H1 (cell line): ENCODE measurements at regions not wholly inside any gene's neighbourhood (a gene's known extent, or its start where the extent isn't known, plus 50 kb on each side); places are given as distances from the start of the nearest gene placed in this dataset.

Source experiments
- CTCF ChIA-PET: fragments of 300-600 bp; sonication (Branson Sonifier 250); formaldehyde crosslinking; loops from one replicate; lab custom pipeline; 2021; ENCODE audit not compliant: partially characterized antibody; lab: Charles Lee
- POLR2A ChIA-PET: fragments of 300-600 bp; sonication (Branson Sonifier 250); formaldehyde crosslinking; loops from one replicate; lab custom pipeline; 2021; ENCODE audit warnings: inconsistent platforms; ENCODE audit not compliant: partially characterized antibody; lab: Charles Lee
- DNase-seq, 2 experiments: peaks; one replicate each; pipeline versions ENCODE4 v3.0.0 to v3.0.0-alpha.2; 2010 to 2022; ENCODE audit warnings: low spot score in 2 of 2, low read depth in 1 of 2, mixed read lengths in 1 of 2
- FAIRE-seq: peaks from 2 replicates; lab custom pipeline; 2011; peaks lifted over from hg19 to GRCh38; lab: Jason Lieb, UNC
- H2AFZ ChIP-seq: 2 replicates; pipeline ENCODE4 v1.8.1; 2012; ENCODE audit warnings: low read length, inconsistent platforms
- H2AK5ac ChIP-seq: 2 replicates; pipeline ENCODE4 v1.6.1; 2013; ENCODE audit warnings: low read depth, low read length
- H2BK120ac ChIP-seq: replicated peaks from 2 replicates; pipeline ENCODE3; 2013; ENCODE audit warnings: low read depth, low read length, inconsistent platforms
- H2BK12ac ChIP-seq: 2 replicates; pipeline ENCODE4 v1.6.1; 2013; ENCODE audit warnings: low read depth, low read length
- H2BK15ac ChIP-seq: 2 replicates; pipeline ENCODE4 v1.6.1; 2013; ENCODE audit warnings: low read length
- H2BK20ac ChIP-seq: 2 replicates; pipeline ENCODE4 v1.6.1; 2013; ENCODE audit warnings: low read length
- H2BK5ac ChIP-seq: 2 replicates; pipeline ENCODE4 v1.6.1; 2013; ENCODE audit warnings: low read depth, low read length
- H3K14ac ChIP-seq: 2 replicates; pipeline ENCODE4 v1.6.1; 2013; ENCODE audit warnings: inconsistent platforms; ENCODE audit not compliant: insufficient read length
- H3K18ac ChIP-seq: 2 replicates; pipeline ENCODE4 v1.6.1; 2013; ENCODE audit warnings: low read length; ENCODE audit errors: extremely low read depth
- H3K23ac ChIP-seq: 2 replicates; pipeline ENCODE4 v1.6.1; 2013; ENCODE audit warnings: inconsistent platforms; ENCODE audit not compliant: insufficient read length
- H3K23me2 ChIP-seq: 2 replicates; pipeline ENCODE4 v1.6.1; 2013; ENCODE audit warnings: low read depth, low read length
- H3K27ac ChIP-seq: 2 replicates; pipeline ENCODE4 v1.6.1; 2011; ENCODE audit warnings: low read depth, low read length, inconsistent platforms
- H3K27me3 ChIP-seq, 4 experiments: replicated peaks in 1 of 4; 1 replicate in 1 of 4; 2 replicates in 3 of 4; pipeline versions ENCODE4 v1.6.1 to v1.8.1; 2011 to 2013; ENCODE audit warnings: low read length in 3 of 4, mild to moderate bottlenecking in 3 of 4, inconsistent platforms in 2 of 4, mixed read lengths in 2 of 4, moderate library complexity in 1 of 4; ENCODE audit not compliant: control insufficient read depth in 3 of 4, insufficient read depth in 3 of 4; ENCODE audit errors: extremely low read depth in 1 of 4
- H3K36me3 ChIP-seq, 4 experiments: 2 replicates each; pipeline versions ENCODE4 v1.6.1 to v1.8.1; 2011 to 2013; ENCODE audit warnings: mild to moderate bottlenecking in 4 of 4, low read length in 3 of 4, moderate library complexity in 2 of 4, control low read depth in 1 of 4, inconsistent platforms in 1 of 4; ENCODE audit not compliant: insufficient read depth in 4 of 4, control insufficient read depth in 2 of 4
- H3K4ac ChIP-seq: replicated peaks from 2 replicates; pipeline ENCODE3; 2013; ENCODE audit warnings: low read length, low read depth, mixed read lengths, inconsistent platforms; ENCODE audit not compliant: insufficient read length
- H3K4me1 ChIP-seq, 4 experiments: replicated peaks in 1 of 4; 1 replicate in 1 of 4; 2 replicates in 3 of 4; pipeline versions ENCODE4 v1.6.1 to v1.8.1; 2011 to 2013; ENCODE audit warnings: low read length in 3 of 4, inconsistent platforms in 2 of 4, mixed read lengths in 1 of 4; ENCODE audit not compliant: insufficient read depth in 4 of 4, control insufficient read depth in 3 of 4
- H3K4me2 ChIP-seq, 2 experiments: 2 replicates each; pipeline versions ENCODE4 v1.6.1 to v1.8.1; 2011 to 2013; ENCODE audit warnings: low read depth in 2 of 2, low read length in 2 of 2, control low read depth in 1 of 2, inconsistent platforms in 1 of 2, mild to moderate bottlenecking in 1 of 2; ENCODE audit not compliant: insufficient read depth in 1 of 2
- H3K4me3 ChIP-seq, 4 experiments: fragments of 200-600, 300-600 bp in 1 of 4; sonication (generic), shearing (Covaris generic), sonication (Bioruptor Twin) in 1 of 4; 2 replicates each; pipeline versions ENCODE4 v1.5.1 to v1.8.1; 2011 to 2016; ENCODE audit warnings: low read length in 4 of 4, low read depth in 3 of 4, control low read depth in 2 of 4, inconsistent platforms in 2 of 4, mild to moderate bottlenecking in 2 of 4, mixed read lengths in 1 of 4, moderate library complexity in 1 of 4; ENCODE audit not compliant: insufficient read depth in 2 of 4; ENCODE audit errors: extremely low read depth in 1 of 4
- H3K56ac ChIP-seq: replicated peaks from 2 replicates; pipeline ENCODE3; 2013; ENCODE audit warnings: low read depth, mild to moderate bottlenecking, mixed read lengths, low read length, inconsistent platforms; ENCODE audit not compliant: insufficient read length
- H3K79me1 ChIP-seq: 2 replicates; pipeline ENCODE4 v1.6.1; 2013; ENCODE audit warnings: low read depth, low read length, control low read depth
- H3K79me2 ChIP-seq, 2 experiments: 2 replicates each; pipeline versions ENCODE4 v1.6.1 to v1.8.1; 2012 to 2013; ENCODE audit warnings: low read length in 2 of 2, mild to moderate bottlenecking in 2 of 2, inconsistent platforms in 1 of 2; ENCODE audit not compliant: insufficient read depth in 2 of 2, control insufficient read depth in 1 of 2
- H3K9ac ChIP-seq, 4 experiments: replicated peaks in 1 of 4; 1 replicate in 1 of 4; 2 replicates in 3 of 4; pipeline versions ENCODE4 v1.6.1 to v1.8.1; 2011 to 2013; ENCODE audit warnings: low read depth in 3 of 4, low read length in 3 of 4, control low read depth in 2 of 4, mild to moderate bottlenecking in 2 of 4, moderate library complexity in 2 of 4, inconsistent platforms in 1 of 4; ENCODE audit errors: extremely low read depth in 1 of 4
- H3K9me3 ChIP-seq, 2 experiments: 2 replicates each; pipeline versions ENCODE4 v1.6.1 to v1.8.1; 2012 to 2013; ENCODE audit warnings: mild to moderate bottlenecking in 2 of 2, moderate library complexity in 2 of 2, control low read depth in 1 of 2, inconsistent platforms in 1 of 2, low read depth in 1 of 2, low read length in 1 of 2, mixed read lengths in 1 of 2; ENCODE audit not compliant: insufficient read depth in 2 of 2
- H4K20me1 ChIP-seq, 2 experiments: replicated peaks in 1 of 2; 2 replicates each; pipeline versions ENCODE3 to v1.8.1; 2011 to 2013; ENCODE audit warnings: inconsistent platforms in 2 of 2, low read length in 2 of 2, mild to moderate bottlenecking in 1 of 2; ENCODE audit not compliant: insufficient read depth in 2 of 2, control insufficient read depth in 1 of 2
- H4K5ac ChIP-seq: 2 replicates; pipeline ENCODE4 v1.6.1; 2013; ENCODE audit warnings: low read length, low read depth, mixed read lengths, inconsistent platforms; ENCODE audit not compliant: insufficient read length
- H4K8ac ChIP-seq: 2 replicates; pipeline ENCODE4 v1.8.0; 2013; ENCODE audit warnings: mild to moderate bottlenecking, moderate library complexity, low read length, inconsistent platforms; ENCODE audit not compliant: insufficient read depth; ENCODE audit errors: extremely low read depth
- H4K91ac ChIP-seq: replicated peaks from 2 replicates; pipeline ENCODE3; 2013; ENCODE audit warnings: low read length, mixed read lengths, inconsistent platforms; ENCODE audit not compliant: insufficient read length
- BRCA1 ChIP-seq: IDR thresholded peaks from 2 replicates; pipeline ENCODE4 v1.6.1; 2012; ENCODE audit warnings: low read depth, low read length, improper control_type of control experiment
- CBX5 ChIP-seq: fragments of 300-800, 300-1000 bp; sonication (generic); IDR thresholded peaks from 2 replicates; pipeline ENCODE4 v1.7.1; 2016; ENCODE audit warnings: antibody characterized with exemption, low read length, low read depth
- CTBP2 ChIP-seq: IDR thresholded peaks from 2 replicates; pipeline ENCODE4 v1.7.0; 2011; ENCODE audit warnings: borderline replicate concordance, mild to moderate bottlenecking, moderate library complexity, mixed read lengths, low read length; ENCODE audit not compliant: insufficient read depth, insufficient read length
- EGR1 ChIP-seq: IDR thresholded peaks from 2 replicates; pipeline ENCODE4 v1.6.1; 2011; ENCODE audit warnings: low read depth, low read length, borderline replicate concordance
- KDM5A ChIP-seq: fragments of 200-600 bp; IDR thresholded peaks from 2 replicates; pipeline ENCODE4 v1.7.1; 2012; ENCODE audit warnings: mild to moderate bottlenecking, low read length, inconsistent platforms, mixed read lengths
- SP1 ChIP-seq: IDR thresholded peaks from 2 replicates; pipeline ENCODE4 v1.6.1; 2011; ENCODE audit warnings: low read depth, low read length
- SP4 ChIP-seq: IDR thresholded peaks from 2 replicates; pipeline ENCODE4 v1.6.1; 2012; ENCODE audit warnings: low read length, inconsistent platforms
- TCF12 ChIP-seq: IDR thresholded peaks from 2 replicates; pipeline ENCODE4 v1.6.1; 2011; ENCODE audit warnings: low read depth, mild to moderate bottlenecking, low read length
- YY1 ChIP-seq: IDR thresholded peaks from 2 replicates; pipeline ENCODE4 v1.6.1; 2011; ENCODE audit warnings: low read depth, mild to moderate bottlenecking, low read length
- WGBS, 2 experiments: shearing (Covaris generic) in 1 of 2; methylation state at CpG; one replicate each; pipeline versions ENCODE4 v1.1.6 to v1.1.7; 2013 to 2015; ENCODE audit warnings: low lambda C conversion rate in 2 of 2, mixed read lengths in 2 of 2, inconsistent platforms in 1 of 2, low coverage in 1 of 2, missing lambda C conversion rate in 1 of 2; ENCODE audit not compliant: insufficient replicate concordance in 2 of 2, insufficient coverage in 1 of 2, insufficient read length in 1 of 2; ENCODE audit errors: extremely low coverage in 1 of 2, missing lambda C conversion rate in 1 of 2; 5-methylcytosine and 5-hydroxymethylcytosine counted together
- TF ChIP-seq, protein P1 (sequence below): IDR thresholded peaks from 2 replicates; pipeline ENCODE4 v1.6.1; 2012; ENCODE audit warnings: inconsistent platforms

GRCh38 chr2:150882751-150883612 is 378.7 kb downstream of the RBM43 start:
- H3K4me2 ChIP-seq: no peak overlapping the region
- H3K14ac ChIP-seq: no peak overlapping the region
- no peak overlapping the region for H3K18ac ChIP-seq
- no peak overlapping the region for H2BK20ac ChIP-seq
- H2AFZ ChIP-seq: no peak overlapping the region
- H3K23ac ChIP-seq: no peak overlapping the region
- CTCF ChIA-PET: interaction anchor here (0.6 kb wide), 1 partner anchor 784 kb away, joined by 3 read pairs; no protein-coding TSS in a partner anchor
- H3K27me3 ChIP-seq: peaks cover 0 to 2% (median 0%) of the 10 kb centered on the region in 4 experiments; a peak in 2 of 7 replicates
- H3K4me1 ChIP-seq: no peaks in the 10 kb centered on the region
- H2BK12ac ChIP-seq: no peak overlapping the region
- H2BK120ac ChIP-seq: no peak overlapping the region
- no peak overlapping the region for H4K8ac ChIP-seq
- H4K20me1 ChIP-seq: no peaks in the 10 kb centered on the region
- no peak overlapping the region for H4K5ac ChIP-seq
- no peak overlapping the region for H3K4ac ChIP-seq
- H2BK15ac ChIP-seq: no peak overlapping the region
- no peak for DNase-seq
- no peak overlapping the region for H4K91ac ChIP-seq
- no peak overlapping the region for H3K56ac ChIP-seq
- TF ChIP-seq EGR1 (no peak), SP4 (no peak), YY1 (no peak), CBX5 (no peak), KDM5A (no peak), SP1 (no peak), TCF12 (no peak), BRCA1 (no peak), CTBP2 (no peak)
- TF ChIP-seq, protein P1, sequence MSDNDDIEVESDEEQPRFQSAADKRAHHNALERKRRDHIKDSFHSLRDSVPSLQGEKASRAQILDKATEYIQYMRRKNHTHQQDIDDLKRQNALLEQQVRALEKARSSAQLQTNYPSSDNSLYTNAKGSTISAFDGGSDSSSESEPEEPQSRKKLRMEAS: no peak
- H3K9ac ChIP-seq: no peak overlapping the region
- H3K4me3 ChIP-seq: no peak overlapping the region
- POLR2A ChIA-PET: no interaction called here
- 76% methylated on average over 7 of the region's 7 CpGs; no CpG with 5 or more reads in 1 of the 2 experiments for WGBS, 2 experiments
- H3K23me2 ChIP-seq: no peaks in the 10 kb centered on the region
- H3K79me2 ChIP-seq: no peaks in the 10 kb centered on the region
- no peak overlapping the region for H3K27ac ChIP-seq
- no peaks in the 10 kb centered on the region for H3K36me3 ChIP-seq
- H2BK5ac ChIP-seq: no peak overlapping the region
- FAIRE-seq: no peak
- no peaks in the 10 kb centered on the region for H3K79me1 ChIP-seq
- 0 out of 4 replicates have a peak, but pooled peaks cover 3% of the 10 kb centered on the region in 2 experiments for H3K9me3 ChIP-seq
- no peak overlapping the region for H2AK5ac ChIP-seq
